Tibial artery (tissue), 4 donors: ENCODE measurements at regions not wholly inside any gene's neighbourhood (a gene's known extent, or its start where the extent isn't known, plus 50 kb on each side); places are given as distances from the start of the nearest gene placed in this dataset.

Experiments used
- DNase-seq, 2 donors: peaks; one replicate each; pipeline ENCODE4 v3.0.0-alpha.2; 2019
- H3K27ac ChIP-seq, 2 donors: fragments of 200-600 bp; sonication (generic) in 1 of 2; 1 replicate in 1 of 2; 2 replicates in 1 of 2; pipeline ENCODE4 v1.5.1; 2018 to 2019; ENCODE audit warnings: mild to moderate bottlenecking in 1 of 2
- H3K27me3 ChIP-seq, 2 donors: fragments of 200-600 bp; sonication (generic) in 1 of 2; one replicate each; pipeline versions ENCODE4 v1.5.1 to v1.6.0; 2016 to 2019
- H3K36me3 ChIP-seq, 3 donors: fragments of 200-600 bp; sonication (generic) in 2 of 3; one replicate each; pipeline ENCODE4 v1.5.1; 2016 to 2019; ENCODE audit warnings: mild to moderate bottlenecking in 2 of 3
- H3K4me1 ChIP-seq, 4 donors: fragments of 200-600 bp; sonication (generic) in 2 of 4; 1 replicate in 3 of 4; 2 replicates in 1 of 4; pipeline ENCODE4 v1.5.1; 2016 to 2019
- H3K4me3 ChIP-seq, 2 donors: fragments of 200-600 bp; sonication (generic) in 1 of 2; 1 replicate in 1 of 2; 2 replicates in 1 of 2; pipeline ENCODE4 v1.5.1; 2018 to 2019; ENCODE audit warnings: mild to moderate bottlenecking in 2 of 2
- H3K9me3 ChIP-seq, 3 donors: fragments of 200-600 bp; sonication (generic) in 1 of 3; one replicate each; pipeline ENCODE4 v1.5.1; 2016 to 2019
- intact Hi-C: fragments of 100-400 bp; cut with DNase I; formaldehyde crosslinking; loops from one replicate; pipeline ENCODE4 v1.15.0; 2023; ENCODE audit warnings: low total_unique reads
- TF ChIP-seq, protein P1 (sequence below), 2 experiments: fragments of 200-600 bp in 1 of 2; fragments of 450-650 bp in 1 of 2; IDR thresholded peaks; one replicate each; pipeline ENCODE4 v1.5.1; 2017 to 2019; ENCODE audit warnings: antibody characterized with exemption in 2 of 2, mild to moderate bottlenecking in 1 of 2, moderate library complexity in 1 of 2

DNA sequence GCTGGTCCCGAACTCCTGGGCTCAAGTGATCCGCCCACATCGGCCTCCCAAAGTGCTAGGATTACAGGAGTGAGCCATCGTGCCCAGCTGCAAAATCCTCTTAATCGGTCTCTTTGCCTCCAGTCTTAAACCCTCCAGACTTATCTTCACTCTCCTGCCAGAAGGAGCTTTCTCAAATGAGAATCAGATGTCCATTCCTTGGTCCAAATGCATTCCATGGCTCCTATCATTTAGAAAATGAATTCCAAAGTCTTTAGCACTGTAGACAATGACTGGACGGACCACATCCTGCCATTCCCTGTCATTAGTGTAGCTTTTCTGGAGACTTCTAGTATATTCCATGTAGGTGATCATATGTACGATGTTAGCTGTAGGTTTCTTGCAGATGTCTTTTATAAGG lies 141.9 kb downstream of the ID4 start:
- H3K4me3 ChIP-seq: no peak overlapping the region
- no peaks in the 10 kb centered on the region for H3K36me3 ChIP-seq
- no peaks in the 10 kb centered on the region for H3K27me3 ChIP-seq
- intact Hi-C loops: loop anchor here (10.0 kb wide), 1 partner anchor 366 kb away; no protein-coding TSS in a partner anchor
- H3K4me1 ChIP-seq: no peaks in the 10 kb centered on the region
- TF ChIP-seq, protein P1, sequence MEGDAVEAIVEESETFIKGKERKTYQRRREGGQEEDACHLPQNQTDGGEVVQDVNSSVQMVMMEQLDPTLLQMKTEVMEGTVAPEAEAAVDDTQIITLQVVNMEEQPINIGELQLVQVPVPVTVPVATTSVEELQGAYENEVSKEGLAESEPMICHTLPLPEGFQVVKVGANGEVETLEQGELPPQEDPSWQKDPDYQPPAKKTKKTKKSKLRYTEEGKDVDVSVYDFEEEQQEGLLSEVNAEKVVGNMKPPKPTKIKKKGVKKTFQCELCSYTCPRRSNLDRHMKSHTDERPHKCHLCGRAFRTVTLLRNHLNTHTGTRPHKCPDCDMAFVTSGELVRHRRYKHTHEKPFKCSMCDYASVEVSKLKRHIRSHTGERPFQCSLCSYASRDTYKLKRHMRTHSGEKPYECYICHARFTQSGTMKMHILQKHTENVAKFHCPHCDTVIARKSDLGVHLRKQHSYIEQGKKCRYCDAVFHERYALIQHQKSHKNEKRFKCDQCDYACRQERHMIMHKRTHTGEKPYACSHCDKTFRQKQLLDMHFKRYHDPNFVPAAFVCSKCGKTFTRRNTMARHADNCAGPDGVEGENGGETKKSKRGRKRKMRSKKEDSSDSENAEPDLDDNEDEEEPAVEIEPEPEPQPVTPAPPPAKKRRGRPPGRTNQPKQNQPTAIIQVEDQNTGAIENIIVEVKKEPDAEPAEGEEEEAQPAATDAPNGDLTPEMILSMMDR (IDR thresholded peaks at IDR 0.05): no peak
- no peak overlapping the region for H3K27ac ChIP-seq
- no peak for DNase-seq
- no peaks in the 10 kb centered on the region for H3K9me3 ChIP-seq

DNA sequence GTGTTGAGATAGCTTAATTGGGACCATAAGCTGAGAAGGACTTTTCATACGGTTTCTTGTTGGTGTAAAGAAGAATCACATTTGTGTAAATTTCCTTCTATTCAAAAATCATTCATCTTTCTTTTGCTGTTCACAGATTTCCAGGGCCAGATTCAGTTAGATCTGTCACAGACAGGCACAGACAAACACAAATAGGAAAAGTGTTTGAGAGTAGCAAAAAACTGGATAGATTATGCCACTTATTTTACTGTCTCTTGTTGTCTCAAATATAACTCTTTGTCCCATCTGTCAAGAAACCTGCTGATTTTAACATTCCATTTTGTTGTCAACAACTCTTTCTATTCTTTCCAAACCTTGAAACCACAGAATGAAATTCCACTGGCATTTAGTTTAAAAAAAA lies 142.8 kb downstream of the ID4 start:
- TF ChIP-seq, protein P1 (IDR thresholded peaks at IDR 0.05): no peak
- Histone ChIP-seq H3K36me3 (no peaks in the 10 kb centered on the region), H3K9me3 (no peaks in the 10 kb centered on the region), H3K27ac (no peak overlapping the region), H3K27me3 (no peaks in the 10 kb centered on the region), H3K4me3 (no peak overlapping the region), H3K4me1 (no peaks in the 10 kb centered on the region)
- no peak for DNase-seq
- intact Hi-C loops: loop anchor here (10.0 kb wide), 1 partner anchor 365 kb away; no protein-coding TSS in a partner anchor

DNA sequence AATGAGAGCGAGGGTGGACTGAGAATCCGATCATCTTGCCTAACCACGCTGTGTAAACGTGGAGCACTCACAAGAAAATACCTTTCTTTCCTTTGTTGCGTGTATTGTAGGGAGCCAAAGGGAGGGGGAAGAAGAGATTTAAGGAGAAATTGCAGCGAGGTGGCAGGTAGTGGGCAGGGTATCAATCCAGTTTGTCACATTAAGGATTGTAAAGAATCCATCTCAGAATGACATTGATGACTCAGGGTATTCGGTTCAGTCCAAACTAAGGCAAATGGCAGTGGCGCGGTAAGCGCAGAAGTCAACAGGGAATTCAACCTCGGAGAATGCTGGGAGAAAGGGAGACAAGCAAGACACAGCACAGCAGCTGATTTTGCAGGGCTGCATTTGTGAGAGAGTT lies 146.2 kb downstream of the ID4 start:
- DNase-seq: no peak
- H3K36me3 ChIP-seq: no peaks in the 10 kb centered on the region
- intact Hi-C loops: no loop called here
- H3K9me3 ChIP-seq: no peaks in the 10 kb centered on the region
- no peak overlapping the region for H3K4me3 ChIP-seq
- TF ChIP-seq, protein P1 (IDR thresholded peaks at IDR 0.05): no peak
- no peak overlapping the region for H3K27ac ChIP-seq
- no peaks in the 10 kb centered on the region for H3K4me1 ChIP-seq
- H3K27me3 ChIP-seq: no peaks in the 10 kb centered on the region

DNA sequence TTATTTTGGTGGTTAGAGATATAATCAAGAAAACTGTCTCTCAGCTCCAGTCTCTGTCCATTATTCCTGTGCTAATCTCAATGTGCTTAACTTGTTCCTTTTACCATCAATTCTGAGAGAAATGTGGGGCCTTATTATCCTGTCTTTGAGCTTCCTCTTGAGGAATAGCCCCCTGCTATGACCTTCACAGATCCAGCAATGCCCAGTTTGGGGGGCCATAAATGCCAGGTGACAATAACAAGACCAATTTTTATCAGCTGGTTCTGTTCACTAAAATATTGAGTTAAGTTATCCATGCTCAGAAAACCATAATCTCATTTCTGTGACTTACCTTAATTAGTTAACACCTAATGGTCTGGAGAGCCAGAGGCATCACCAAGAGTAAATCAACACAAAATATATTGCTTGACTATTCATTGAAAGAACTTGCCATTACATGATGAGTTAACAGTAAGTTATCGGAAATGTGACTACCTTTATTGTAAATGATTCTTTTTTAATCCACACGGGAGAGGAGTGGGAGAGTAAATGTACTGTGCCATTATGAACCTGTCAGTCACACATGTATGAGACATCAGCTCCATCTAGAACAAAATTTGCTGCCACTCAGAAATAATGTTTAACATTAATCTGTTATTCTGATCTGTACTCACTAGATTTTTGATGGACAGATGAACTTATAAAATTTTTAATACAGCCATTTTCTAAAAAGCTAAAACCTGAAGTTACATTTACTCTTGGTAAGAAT lies 149.7 kb downstream of the ID4 start:
- Histone ChIP-seq H3K27me3 (no peaks in the 10 kb centered on the region), H3K9me3 (no peaks in the 10 kb centered on the region), H3K4me1 (no peaks in the 10 kb centered on the region), H3K27ac (no peak overlapping the region), H3K4me3 (no peak overlapping the region), H3K36me3 (no peaks in the 10 kb centered on the region)
- DNase-seq: no peak
- intact Hi-C loops: no loop called here
- TF ChIP-seq, protein P1 (IDR thresholded peaks at IDR 0.05): no peak

DNA sequence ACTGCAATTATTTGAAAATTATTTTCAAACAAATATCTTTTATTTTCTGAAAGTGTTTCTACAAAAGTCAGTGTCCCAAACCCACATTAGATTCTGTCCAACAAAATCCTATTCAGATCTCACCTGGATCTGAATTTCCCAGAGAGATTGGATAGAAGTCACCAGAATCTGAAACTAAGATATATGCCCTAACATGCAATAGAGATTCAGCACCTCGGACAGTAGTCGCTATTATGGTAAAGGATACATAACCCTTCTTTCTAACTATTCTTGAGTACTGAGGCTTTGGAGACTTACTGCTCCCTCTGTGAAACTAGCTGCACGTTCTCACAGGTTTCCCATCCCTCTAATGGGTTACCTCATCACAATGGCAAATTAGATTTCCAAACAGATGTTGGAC lies 151.4 kb downstream of the ID4 start:
- Histone ChIP-seq H3K4me3 (no peak overlapping the region), H3K27me3 (no peaks in the 10 kb centered on the region), H3K4me1 (no peaks in the 10 kb centered on the region), H3K36me3 (no peaks in the 10 kb centered on the region), H3K27ac (no peak overlapping the region), H3K9me3 (no peaks in the 10 kb centered on the region)
- TF ChIP-seq, protein P1 (IDR thresholded peaks at IDR 0.05): no peak
- intact Hi-C loops: no loop called here
- no peak for DNase-seq
